Activated T-helper 9 cell treated with anti-CD3 and anti-CD28 coated beads, Interleukin-2, amount 50 U/mL, for 16 hours (primary cell): ENCODE measurements at regions not wholly inside any gene's neighbourhood (a gene's known extent, or its start where the extent isn't known, plus 50 kb on each side); places are given as distances from the start of the nearest gene placed in this dataset.

Experiments used
- DNase-seq: peaks from one replicate; pipeline ENCODE4 v3.0.0-alpha.2; 2020; ENCODE audit warnings: low read depth

- no peak for DNase-seq
Measured at GRCh38 chr10:33542752-33543505, 208.5 kb upstream of the NRP1 start.

- no peak for DNase-seq
Measured at GRCh38 chr10:33539116-33539515, 204.6 kb upstream of the NRP1 start.

- DNase-seq = no peak
Measured at GRCh38 chr10:33537066-33537465, 202.6 kb upstream of the NRP1 start.

GRCh38 chr10:33536508-33536907, 202.0 kb upstream of the NRP1 start:
- DNase-seq = no peak

- no peak for DNase-seq
Measured at GRCh38 chr10:33535866-33536265, 201.4 kb upstream of the NRP1 start.

GRCh38 chr10:33534416-33534815, 199.9 kb upstream of the NRP1 start:
- no peak for DNase-seq

- DNase-seq = no peak
Measured at GRCh38 chr10:33533612-33534011, 199.1 kb upstream of the NRP1 start.

- DNase-seq = no peak
Measured at GRCh38 chr10:33532901-33533300, 198.4 kb upstream of the NRP1 start.

- DNase-seq = no peak
Measured at GRCh38 chr10:33529234-33529633, 194.8 kb upstream of the NRP1 start.

- no peak for DNase-seq
Measured at GRCh38 chr10:33524966-33525365, 190.5 kb upstream of the NRP1 start.

- no peak for DNase-seq
Measured at GRCh38 chr10:33524041-33524440, 189.6 kb upstream of the NRP1 start.

- DNase-seq = no peak
Measured at GRCh38 chr10:33523236-33523792, 188.8 kb upstream of the NRP1 start.

GRCh38 chr10:33521904-33522303, 187.4 kb upstream of the NRP1 start:
- DNase-seq = no peak

GRCh38 chr10:33521062-33521461, 186.6 kb upstream of the NRP1 start:
- DNase-seq = no peak

GRCh38 chr10:33520223-33520622, 185.8 kb upstream of the NRP1 start:
- no peak for DNase-seq

GRCh38 chr10:33519130-33519860, 184.8 kb upstream of the NRP1 start:
- no peak for DNase-seq

GRCh38 chr10:33510206-33510605, 175.7 kb upstream of the NRP1 start:
- DNase-seq = no peak

- DNase-seq = no peak
Measured at GRCh38 chr10:33509231-33509831, 174.9 kb upstream of the NRP1 start.

- no peak for DNase-seq
Measured at GRCh38 chr10:33507662-33508425, 173.4 kb upstream of the NRP1 start.

- DNase-seq = no peak
Measured at GRCh38 chr10:33506838-33507661, 172.6 kb upstream of the NRP1 start.

GRCh38 chr10:33506391-33506790, 171.9 kb upstream of the NRP1 start:
- DNase-seq = no peak
